ENCODE measurements at regions not wholly inside any gene's neighbourhood (a gene's known extent, or its start where the extent isn't known, plus 50 kb on each side); places are given as distances from the start of the nearest gene placed in this dataset.

DNA sequence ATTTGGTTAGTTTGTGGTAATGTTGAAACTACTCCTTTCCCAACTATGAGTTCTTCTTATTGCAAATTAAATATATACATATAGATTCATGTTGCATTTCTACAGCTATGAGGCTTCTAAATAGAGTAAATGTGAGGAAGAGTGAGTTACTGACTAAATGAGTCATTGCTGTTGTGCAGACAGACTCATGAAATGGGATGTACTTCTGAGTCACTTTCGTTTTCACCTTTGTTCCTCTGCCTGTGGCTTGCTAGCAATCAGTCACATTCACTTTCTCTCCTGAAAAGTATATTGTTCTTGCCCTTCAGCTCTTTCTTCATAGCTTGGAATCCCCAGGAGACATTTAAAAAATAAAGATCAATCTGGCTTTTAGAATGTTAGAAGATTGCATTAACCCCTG, 295.5 kb upstream of the SMC2 start:
- Histone ChIP-seq H3K9me3 (ENCODE audit: low read length) (no peaks in the 10 kb centered on the region), H2AFZ (ENCODE audit: low read depth, low read length) (no peak overlapping the region), H3K4me3 (ENCODE audit: low read length) (no peak overlapping the region), H3K4me1 (ENCODE audit: insufficient read depth, low read length) (no peaks in the 10 kb centered on the region), H3K27me3 (ENCODE audit: insufficient read depth, low read length) (no peaks in the 10 kb centered on the region), H3K36me3 (ENCODE audit: insufficient read depth, low read length) (no peaks in the 10 kb centered on the region)

DNA sequence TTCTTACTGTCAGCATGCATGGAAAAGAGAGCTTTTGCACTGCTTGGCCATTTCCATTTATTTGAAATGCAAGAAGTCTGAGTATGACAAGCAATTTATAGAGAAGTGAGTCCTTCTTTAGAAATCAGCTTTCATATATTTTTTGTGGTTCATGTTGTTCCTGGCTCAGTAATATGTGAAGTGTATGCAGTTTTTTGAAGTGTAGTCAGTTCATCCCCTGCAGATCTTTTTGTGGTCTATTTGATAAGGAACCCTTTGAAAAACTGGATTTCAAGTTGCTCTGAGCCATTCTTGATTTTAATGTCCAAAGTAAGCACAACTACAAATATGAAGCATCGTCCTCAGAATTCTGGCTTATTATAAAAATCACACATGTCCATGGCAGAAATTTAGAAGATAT, 294.1 kb upstream of the SMC2 start:
- Histone ChIP-seq H3K9me3 (ENCODE audit: low read length) (no peaks in the 10 kb centered on the region), H3K36me3 (ENCODE audit: insufficient read depth, low read length) (no peaks in the 10 kb centered on the region), H3K4me1 (ENCODE audit: insufficient read depth, low read length) (no peaks in the 10 kb centered on the region), H2AFZ (ENCODE audit: low read depth, low read length) (no peak overlapping the region), H3K27me3 (ENCODE audit: insufficient read depth, low read length) (no peaks in the 10 kb centered on the region), H3K4me3 (ENCODE audit: low read length) (no peak overlapping the region)

DNA sequence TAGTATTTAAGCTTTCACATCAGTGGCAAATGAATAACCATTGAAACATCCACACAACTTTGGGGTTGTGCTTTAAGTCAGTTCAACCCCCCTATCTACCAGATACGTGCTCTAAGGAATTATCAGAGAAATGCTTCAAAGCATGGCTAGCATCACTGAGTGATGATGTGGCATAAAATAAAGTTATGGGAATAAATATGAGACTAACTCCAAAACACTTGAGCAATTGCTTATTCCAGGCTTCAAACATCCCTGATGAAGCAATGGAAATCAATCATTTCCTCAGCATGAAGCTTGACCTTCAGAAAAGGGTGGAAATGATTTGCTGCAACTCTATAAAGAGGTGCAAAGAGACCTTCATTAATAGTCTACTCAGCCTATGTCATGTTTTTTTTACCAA, 292.0 kb upstream of the SMC2 start:
- Histone ChIP-seq H3K36me3 (ENCODE audit: insufficient read depth, low read length) (no peaks in the 10 kb centered on the region), H3K4me1 (ENCODE audit: insufficient read depth, low read length) (no peaks in the 10 kb centered on the region), H3K4me3 (ENCODE audit: low read length) (no peak overlapping the region), H3K27me3 (ENCODE audit: insufficient read depth, low read length) (no peaks in the 10 kb centered on the region), H2AFZ (ENCODE audit: low read depth, low read length) (no peak overlapping the region), H3K9me3 (ENCODE audit: low read length) (no peaks in the 10 kb centered on the region)

DNA sequence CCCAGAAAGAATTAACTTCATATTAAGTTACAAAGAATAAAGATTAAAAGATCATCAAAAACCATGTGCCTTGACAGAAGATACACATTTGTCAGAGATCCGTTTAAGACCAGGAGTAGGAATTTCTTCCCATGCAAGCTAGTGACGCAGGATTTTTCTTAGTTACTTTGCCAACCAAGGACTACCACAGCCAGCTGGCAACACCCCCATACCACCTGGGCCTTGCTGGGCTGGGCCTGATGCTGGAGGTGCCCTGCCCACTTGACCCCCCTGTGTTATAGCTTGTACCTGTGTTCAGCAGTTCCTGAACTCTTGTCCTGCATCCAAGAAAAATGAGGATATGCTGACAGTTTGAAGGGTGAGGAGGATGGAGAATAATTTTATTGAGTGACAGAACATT, 290.9 kb upstream of the SMC2 start:
- H3K9me3 ChIP-seq (ENCODE audit: low read length): no peaks in the 10 kb centered on the region
- no peak overlapping the region for H3K4me3 ChIP-seq (ENCODE audit: low read length)
- H3K36me3 ChIP-seq (ENCODE audit: insufficient read depth, low read length): no peaks in the 10 kb centered on the region
- H3K27me3 ChIP-seq (ENCODE audit: insufficient read depth, low read length): no peaks in the 10 kb centered on the region
- no peak overlapping the region for H2AFZ ChIP-seq (ENCODE audit: low read depth, low read length)
- no peaks in the 10 kb centered on the region for H3K4me1 ChIP-seq (ENCODE audit: insufficient read depth, low read length)

DNA sequence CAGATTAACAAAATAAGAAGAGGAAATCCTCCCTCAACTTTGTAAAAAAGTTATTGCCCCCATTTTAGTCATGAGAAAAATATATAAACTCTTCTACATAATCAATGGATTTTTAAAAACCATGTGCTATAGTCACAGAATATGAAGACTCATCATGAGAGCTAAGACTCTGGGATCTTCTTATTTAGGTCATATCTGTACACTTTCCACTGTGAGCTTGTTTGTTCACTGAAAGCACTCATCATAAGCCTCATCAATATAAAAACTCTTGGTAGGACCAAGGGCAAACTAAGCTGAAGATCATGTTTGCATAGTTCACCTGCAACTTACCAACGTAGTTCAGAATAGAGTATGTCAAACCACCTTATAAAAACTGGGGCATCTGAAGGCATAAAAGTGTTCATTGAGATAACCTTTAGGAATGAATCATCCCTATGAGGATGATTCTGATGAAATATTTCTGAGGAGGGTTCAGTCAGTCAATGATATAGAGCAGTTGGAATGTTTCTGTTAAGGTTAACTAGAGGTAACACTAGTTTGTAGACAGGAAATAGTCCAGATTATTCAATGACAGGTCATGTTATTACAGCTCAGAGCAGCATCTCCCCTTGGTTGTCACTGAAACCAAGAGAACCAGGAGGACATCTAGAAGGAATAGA, 289.9 kb upstream of the SMC2 start:
- H3K4me3 ChIP-seq (ENCODE audit: low read length): no peak overlapping the region
- no peaks in the 10 kb centered on the region for H3K4me1 ChIP-seq (ENCODE audit: insufficient read depth, low read length)
- no peak overlapping the region for H2AFZ ChIP-seq (ENCODE audit: low read depth, low read length)
- no peaks in the 10 kb centered on the region for H3K9me3 ChIP-seq (ENCODE audit: low read length)
- no peaks in the 10 kb centered on the region for H3K36me3 ChIP-seq (ENCODE audit: insufficient read depth, low read length)
- H3K27me3 ChIP-seq (ENCODE audit: insufficient read depth, low read length): no peaks in the 10 kb centered on the region

DNA sequence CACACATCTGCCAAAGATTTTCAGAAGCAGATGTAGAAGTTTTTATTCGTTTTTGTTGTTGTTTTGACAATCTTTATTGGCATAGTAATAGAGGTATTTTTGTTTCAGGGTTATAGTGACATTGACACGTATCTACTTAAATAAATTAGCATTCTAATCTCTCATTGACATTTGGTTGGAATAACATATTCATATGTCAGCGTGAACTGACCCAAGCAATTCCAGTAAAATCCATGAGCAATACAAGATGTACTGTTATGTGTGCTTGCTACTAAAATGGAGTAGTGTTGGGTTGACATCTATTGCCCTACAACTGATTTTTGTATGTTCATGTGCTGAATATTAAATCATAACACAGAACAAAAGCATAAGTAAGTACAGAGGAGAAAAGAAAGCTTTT, 284.4 kb upstream of the SMC2 start:
- Histone ChIP-seq H3K27me3 (ENCODE audit: insufficient read depth, low read length) (no peaks in the 10 kb centered on the region), H3K4me1 (ENCODE audit: insufficient read depth, low read length) (no peaks in the 10 kb centered on the region)

DNA sequence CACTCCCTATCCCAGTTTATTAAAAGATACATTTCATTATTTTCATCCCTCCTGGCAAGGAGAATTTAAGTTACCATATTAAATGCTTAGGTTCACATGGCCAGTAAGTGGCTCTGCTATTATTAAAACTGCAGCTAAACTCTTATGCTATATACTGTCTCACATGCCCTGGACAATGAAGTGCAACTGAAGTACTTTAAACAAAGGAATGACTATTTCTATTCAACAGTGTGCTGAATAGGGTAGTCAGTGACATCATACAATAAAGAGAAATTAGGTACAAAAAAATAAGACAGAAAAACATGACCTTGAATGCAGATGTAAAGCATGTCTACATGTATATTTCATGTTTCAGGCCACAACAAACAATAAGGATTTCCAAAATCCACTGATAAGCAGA, 282.6 kb upstream of the SMC2 start:
- Histone ChIP-seq H3K27me3 (ENCODE audit: insufficient read depth, low read length) (no peaks in the 10 kb centered on the region), H2AFZ (ENCODE audit: low read depth, low read length) (no peak overlapping the region), H3K36me3 (ENCODE audit: insufficient read depth, low read length) (no peaks in the 10 kb centered on the region), H3K4me1 (ENCODE audit: insufficient read depth, low read length) (no peaks in the 10 kb centered on the region), H3K9me3 (ENCODE audit: low read length) (no peaks in the 10 kb centered on the region), H3K4me3 (ENCODE audit: low read length) (no peak overlapping the region)

More for the DNA sequence above, 284.4 kb upstream of the SMC2 start:
- Histone ChIP-seq H2AFZ (ENCODE audit: low read depth, low read length) (no peak overlapping the region), H3K4me3 (ENCODE audit: low read length) (no peak overlapping the region), H3K9me3 (ENCODE audit: low read length) (no peaks in the 10 kb centered on the region), H3K36me3 (ENCODE audit: insufficient read depth, low read length) (no peaks in the 10 kb centered on the region)

DNA sequence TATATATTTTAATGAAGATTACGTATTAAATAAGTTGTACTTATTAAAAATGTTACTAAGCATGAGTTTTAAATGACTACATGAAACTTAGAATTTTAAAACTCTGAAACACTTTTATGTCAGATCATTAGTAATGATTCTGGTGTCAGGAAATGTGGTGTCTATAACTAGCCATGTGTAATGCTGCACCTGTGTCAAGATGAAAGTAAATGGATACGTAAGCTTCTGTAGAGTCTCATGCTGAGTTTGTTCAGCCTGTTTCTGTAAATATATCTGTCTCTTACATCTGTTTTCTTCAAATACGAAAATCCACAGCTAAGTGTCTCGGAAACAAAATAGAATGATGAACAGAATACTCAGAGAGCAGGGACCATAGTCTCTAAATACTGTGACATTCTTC, 278.0 kb upstream of the SMC2 start:
- H2AFZ ChIP-seq (ENCODE audit: low read depth, low read length): no peak overlapping the region
- no peaks in the 10 kb centered on the region for H3K4me1 ChIP-seq (ENCODE audit: insufficient read depth, low read length)
- no peak overlapping the region for H3K4me3 ChIP-seq (ENCODE audit: low read length)
- no peaks in the 10 kb centered on the region for H3K9me3 ChIP-seq (ENCODE audit: low read length)
- no peaks in the 10 kb centered on the region for H3K27me3 ChIP-seq (ENCODE audit: insufficient read depth, low read length)
- H3K36me3 ChIP-seq (ENCODE audit: insufficient read depth, low read length): no peaks in the 10 kb centered on the region

DNA sequence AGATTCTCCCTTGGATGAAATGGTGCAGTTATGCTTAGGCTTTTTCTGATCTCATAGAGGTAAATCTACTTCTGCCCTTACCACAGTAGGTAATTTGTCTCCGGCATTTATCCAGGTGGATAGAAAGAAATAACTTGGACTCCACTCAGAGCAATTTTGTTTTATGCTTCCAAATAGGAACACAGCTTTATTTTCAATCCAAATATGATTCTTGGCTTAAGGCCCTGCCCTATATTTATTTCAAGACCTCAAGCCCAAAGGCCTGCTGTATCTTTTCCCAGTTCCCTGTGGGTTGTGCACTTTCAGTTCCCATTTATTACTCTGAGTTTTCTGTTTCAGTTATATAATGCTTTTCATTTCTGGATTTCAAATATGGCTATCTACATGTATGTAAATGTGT, 274.2 kb upstream of the SMC2 start:
- H2AFZ ChIP-seq (ENCODE audit: low read depth, low read length): no peak overlapping the region
- H3K27me3 ChIP-seq (ENCODE audit: insufficient read depth, low read length): no peaks in the 10 kb centered on the region
- no peaks in the 10 kb centered on the region for H3K36me3 ChIP-seq (ENCODE audit: insufficient read depth, low read length)
- H3K4me1 ChIP-seq (ENCODE audit: insufficient read depth, low read length): no peaks in the 10 kb centered on the region
- H3K9me3 ChIP-seq (ENCODE audit: low read length): no peaks in the 10 kb centered on the region
- no peak overlapping the region for H3K4me3 ChIP-seq (ENCODE audit: low read length)

DNA sequence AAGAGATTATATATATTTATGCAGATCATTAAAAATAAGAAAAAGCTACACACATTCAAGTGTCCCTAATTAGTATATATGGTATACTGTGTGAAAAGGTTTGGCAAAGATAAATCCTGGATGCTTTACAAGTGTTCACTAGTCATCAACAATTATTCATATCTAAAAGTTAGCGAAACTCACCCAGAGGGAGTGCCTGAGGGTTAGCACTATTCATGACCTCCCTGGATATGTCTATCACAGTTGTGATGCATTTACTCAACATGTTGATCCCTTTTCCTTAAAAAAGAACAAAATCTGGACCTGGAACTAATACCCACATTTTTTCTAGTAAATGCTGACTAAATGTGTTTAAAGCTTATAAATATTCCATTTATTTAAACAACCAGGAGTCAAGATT, 273.0 kb upstream of the SMC2 start:
- H3K4me3 ChIP-seq (ENCODE audit: low read length): no peak overlapping the region
- H3K4me1 ChIP-seq (ENCODE audit: insufficient read depth, low read length): no peaks in the 10 kb centered on the region
- H2AFZ ChIP-seq (ENCODE audit: low read depth, low read length): no peak overlapping the region
- H3K27me3 ChIP-seq (ENCODE audit: insufficient read depth, low read length): no peaks in the 10 kb centered on the region
- no peaks in the 10 kb centered on the region for H3K36me3 ChIP-seq (ENCODE audit: insufficient read depth, low read length)
- H3K9me3 ChIP-seq (ENCODE audit: low read length): no peaks in the 10 kb centered on the region

DNA sequence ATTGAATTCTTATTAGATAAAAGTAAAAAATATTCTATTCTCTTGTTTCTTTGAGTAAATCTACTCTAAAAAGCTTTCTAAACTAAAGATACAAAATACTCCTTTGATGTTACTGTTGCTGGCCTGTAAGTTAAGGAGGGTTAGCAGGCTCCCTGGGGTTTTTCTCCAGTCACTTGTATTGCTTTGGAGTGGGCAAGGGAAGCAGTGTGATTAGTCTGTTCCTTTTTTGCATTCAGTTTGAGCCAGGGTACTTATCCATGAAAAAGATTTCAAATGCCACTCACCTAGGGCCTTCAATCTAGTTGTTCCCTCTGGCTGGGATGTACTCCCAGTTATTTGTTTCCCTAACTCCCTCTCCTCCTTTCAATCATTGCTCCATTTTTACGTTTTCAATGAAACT, 256.2 kb upstream of the SMC2 start:
- Histone ChIP-seq H3K27me3 (ENCODE audit: insufficient read depth, low read length) (no peaks in the 10 kb centered on the region), H3K36me3 (ENCODE audit: insufficient read depth, low read length) (no peaks in the 10 kb centered on the region), H3K4me1 (ENCODE audit: insufficient read depth, low read length) (no peaks in the 10 kb centered on the region), H3K9me3 (ENCODE audit: low read length) (no peaks in the 10 kb centered on the region), H3K4me3 (ENCODE audit: low read length) (no peak overlapping the region), H2AFZ (ENCODE audit: low read depth, low read length) (no peak overlapping the region)

DNA sequence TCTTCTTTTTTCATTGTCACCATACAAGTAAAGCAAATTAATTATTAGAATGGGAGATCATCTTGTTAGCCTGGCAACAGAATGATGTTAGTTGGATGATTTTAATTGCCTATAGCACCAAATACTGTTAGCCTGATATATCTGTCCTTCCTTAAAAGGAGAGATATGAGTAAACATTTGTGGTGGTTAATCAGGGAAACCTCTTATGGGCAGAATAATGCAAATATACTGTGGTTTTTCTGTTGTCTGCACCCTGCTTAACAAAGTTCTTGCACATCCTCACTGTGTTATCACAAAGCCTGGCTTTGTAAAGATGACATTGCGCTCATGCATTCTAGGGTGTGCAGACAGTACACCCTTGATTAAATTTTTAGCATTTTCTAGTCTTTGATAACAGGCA, 254.9 kb upstream of the SMC2 start:
- no peaks in the 10 kb centered on the region for H3K9me3 ChIP-seq (ENCODE audit: low read length)
- no peaks in the 10 kb centered on the region for H3K4me1 ChIP-seq (ENCODE audit: insufficient read depth, low read length)
- H3K27me3 ChIP-seq (ENCODE audit: insufficient read depth, low read length): no peaks in the 10 kb centered on the region
- no peaks in the 10 kb centered on the region for H3K36me3 ChIP-seq (ENCODE audit: insufficient read depth, low read length)
- no peak overlapping the region for H3K4me3 ChIP-seq (ENCODE audit: low read length)
- no peak overlapping the region for H2AFZ ChIP-seq (ENCODE audit: low read depth, low read length)

DNA sequence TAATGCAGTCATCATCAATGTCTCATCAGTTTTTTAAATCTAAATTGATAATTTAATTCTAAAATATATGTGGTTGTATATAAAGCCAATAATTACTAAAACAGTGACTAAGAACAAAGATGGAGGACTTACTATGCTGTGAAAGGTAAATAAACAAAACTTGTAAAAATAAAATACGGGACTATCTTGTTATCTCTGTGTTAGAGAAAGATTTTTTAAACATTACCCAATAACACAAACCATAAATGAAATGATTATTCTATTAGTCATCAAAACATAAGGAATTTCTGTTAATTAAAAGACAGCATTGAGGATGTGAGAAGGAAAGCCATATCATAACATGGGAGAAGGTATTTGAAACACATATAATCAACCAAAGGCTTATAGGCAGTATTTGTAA, 226.2 kb upstream of the SMC2 start:
- no peaks in the 10 kb centered on the region for H3K4me1 ChIP-seq (ENCODE audit: insufficient read depth, low read length)
- H2AFZ ChIP-seq (ENCODE audit: low read depth, low read length): no peak overlapping the region
- H3K4me3 ChIP-seq (ENCODE audit: low read length): no peak overlapping the region
- H3K27me3 ChIP-seq (ENCODE audit: insufficient read depth, low read length): no peaks in the 10 kb centered on the region
- H3K36me3 ChIP-seq (ENCODE audit: insufficient read depth, low read length): no peaks in the 10 kb centered on the region
- no peaks in the 10 kb centered on the region for H3K9me3 ChIP-seq (ENCODE audit: low read length)

DNA sequence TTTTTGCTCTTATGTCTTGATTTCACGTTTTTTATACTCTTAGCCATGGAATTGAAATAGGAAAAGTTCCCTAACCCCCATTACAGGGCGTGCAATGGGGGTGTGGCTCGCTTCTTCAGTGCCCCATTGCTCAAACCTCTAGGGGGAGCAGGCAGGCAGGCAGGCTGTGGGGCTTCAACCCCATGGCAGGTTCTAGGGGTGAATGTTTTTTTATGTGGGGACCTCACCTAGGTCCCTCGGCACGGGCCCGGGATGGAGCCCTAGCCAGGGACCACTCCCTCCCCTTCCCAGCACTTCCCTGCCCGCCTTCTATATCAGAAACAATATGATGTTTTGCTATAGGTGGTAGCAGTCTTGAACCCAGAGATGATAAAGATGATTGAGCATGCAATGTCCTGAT, 221.3 kb upstream of the SMC2 start:
- H3K4me1 ChIP-seq (ENCODE audit: insufficient read depth, low read length): no peaks in the 10 kb centered on the region
- no peak overlapping the region for H3K4me3 ChIP-seq (ENCODE audit: low read length)
- no peaks in the 10 kb centered on the region for H3K27me3 ChIP-seq (ENCODE audit: insufficient read depth, low read length)
- H2AFZ ChIP-seq (ENCODE audit: low read depth, low read length): no peak overlapping the region
- no peaks in the 10 kb centered on the region for H3K9me3 ChIP-seq (ENCODE audit: low read length)
- H3K36me3 ChIP-seq (ENCODE audit: insufficient read depth, low read length): no peaks in the 10 kb centered on the region

Measured in neuron (in vitro differentiated cells).